MCF 10A (cell line): ENCODE measurements at regions not wholly inside any gene's neighbourhood (a gene's known extent, or its start where the extent isn't known, plus 50 kb on each side); places are given as distances from the start of the nearest gene placed in this dataset.

Source experiments
- BruUV-seq: library from RNA; stranded (reverse); fragments of 400-500 nt; replicated peaks from 2 replicates; lab custom pipeline; 2021; lab: Mats Ljungman, UMichigan
- CTCF ChIA-PET: fragments of 300-600 bp; sonication (Branson Sonifier 250); formaldehyde crosslinking; extraction: SDS; loops from one replicate; lab custom pipeline; 2021; ENCODE audit warnings: antibody characterized with exemption, inconsistent platforms; lab: Yijun Ruan, JAX
- POLR2A ChIA-PET: fragments of 300-600, 350-650 bp; sonication (Branson Sonifier 250); formaldehyde crosslinking; extraction: SDS; loops from one replicate; lab custom pipeline; 2020; ENCODE audit warnings: antibody characterized with exemption, inconsistent platforms; lab: Yijun Ruan, JAX
- DNase-seq: peaks from one replicate; pipeline ENCODE4 v3.0.0-alpha.2; 2018; ENCODE audit not compliant: unreplicated experiment
- H3K27ac Mint-ChIP-seq: one replicate; pipeline ENCODE4 v1.8.0; 2022; ENCODE audit warnings: mild to moderate bottlenecking, low read depth, mixed read lengths; ENCODE audit not compliant: unreplicated experiment
- H3K27me3 Mint-ChIP-seq: one replicate; pipeline ENCODE4 v1.8.0; 2022; ENCODE audit warnings: mixed read lengths; ENCODE audit not compliant: insufficient read depth, unreplicated experiment
- H3K36me3 Mint-ChIP-seq: one replicate; pipeline ENCODE4 v1.8.0; 2022; ENCODE audit warnings: mild to moderate bottlenecking, moderate library complexity, mixed read lengths; ENCODE audit not compliant: insufficient read depth, unreplicated experiment
- H3K4me1 Mint-ChIP-seq: one replicate; pipeline ENCODE4 v1.8.0; 2022; ENCODE audit warnings: mixed read lengths; ENCODE audit not compliant: insufficient read depth, unreplicated experiment
- H3K4me3 Mint-ChIP-seq: one replicate; pipeline ENCODE4 v1.8.0; 2022; ENCODE audit warnings: mild to moderate bottlenecking, moderate library complexity, mixed read lengths; ENCODE audit not compliant: unreplicated experiment
- H3K9me3 Mint-ChIP-seq: one replicate; pipeline ENCODE4 v1.8.0; 2022; ENCODE audit warnings: mixed read lengths; ENCODE audit not compliant: unreplicated experiment
- CTCF ChIP-seq: fragments of 200-600 bp; IDR thresholded peaks from one replicate; pipeline ENCODE4 v1.8.0; 2022; ENCODE audit warnings: antibody characterized with exemption, mild to moderate bottlenecking; ENCODE audit not compliant: unreplicated experiment
- intact Hi-C: fragments of 100-400 bp; cut with micrococcal nuclease; formaldehyde crosslinking; loops from 2 replicates; pipeline ENCODE4 v1.14.1; 2022

- H3K4me1 Mint-ChIP-seq, result no peaks in the 10 kb centered on the region
- no peaks in the 10 kb centered on the region for H3K36me3 Mint-ChIP-seq
- intact Hi-C loops, result no loop called here
- ChIA-PET CTCF (interaction anchor here (0.5 to 1.2 kb wide), 6 partner anchors 277 to 1474 kb away, joined by 3 to 6 read pairs (median 3); no protein-coding TSS in a partner anchor), POLR2A (interaction anchor here (0.6 kb wide), 1 partner anchor 351 kb away, joined by 4 read pairs; no protein-coding TSS in a partner anchor)
- BruUV-seq, result no TSS peak
- H3K9me3 Mint-ChIP-seq, result no peaks in the 10 kb centered on the region
- H3K27ac Mint-ChIP-seq, result no peak overlapping the region
- H3K27me3 Mint-ChIP-seq, result no peaks in the 10 kb centered on the region
- H3K4me3 Mint-ChIP-seq, result no peak overlapping the region
- no peak for TF ChIP-seq CTCF
- no peak for DNase-seq
Observed at GRCh38 chr15:47188758-47189507, 528.4 kb upstream of the SEMA6D start.

GRCh38 chr15:47194718-47195117, 522.6 kb upstream of the SEMA6D start:
- no peaks in the 10 kb centered on the region for H3K27me3 Mint-ChIP-seq
- H3K9me3 Mint-ChIP-seq, result no peaks in the 10 kb centered on the region
- H3K4me3 Mint-ChIP-seq, result no peak overlapping the region
- POLR2A ChIA-PET, result no interaction called here
- TF ChIP-seq CTCF, result peak; percentile 34
- peak; percentile 32 for DNase-seq
- H3K27ac Mint-ChIP-seq, result no peak overlapping the region
- H3K36me3 Mint-ChIP-seq, result peaks cover 6% of the 10 kb centered on the region
- CTCF ChIA-PET, result interaction anchor here (0.5 to 4.9 kb wide), 16 partner anchors 9 to 1489 kb away, joined by 3 to 81 read pairs (median 5); no protein-coding TSS in a partner anchor
- no TSS peak for BruUV-seq
- H3K4me1 Mint-ChIP-seq, result no peaks in the 10 kb centered on the region
- intact Hi-C loops, result loop anchor here (5.0 to 10.0 kb wide), 2 partner anchors 882 to 1100 kb away; no protein-coding TSS in a partner anchor

GRCh38 chr15:47196048-47196447, 521.3 kb upstream of the SEMA6D start:
- intact Hi-C loops, result loop anchor here (1.0 to 10.0 kb wide), 10 partner anchors 275 to 1156 kb away; partner anchors contain the start of gene SEMA6D
- Mint-ChIP-seq H3K27ac (no peak overlapping the region), H3K4me3 (no peak overlapping the region), H3K9me3 (no peaks in the 10 kb centered on the region), H3K27me3 (no peaks in the 10 kb centered on the region), H3K4me1 (no peaks in the 10 kb centered on the region), H3K36me3 (peaks cover 6% of the 10 kb centered on the region)
- ChIA-PET CTCF (interaction anchor here (0.5 to 4.9 kb wide), 46 partner anchors 9 to 1554 kb away, joined by 3 to 81 read pairs (median 4); partner anchors contain the start of gene SEMA6D), POLR2A (interaction anchor here (0.6 to 1.5 kb wide), 5 partner anchors 509 to 1089 kb away, joined by 3 to 11 read pairs (median 4); no protein-coding TSS in a partner anchor)
- peak; percentile 76 for DNase-seq
- peak; percentile 82 for TF ChIP-seq CTCF
- BruUV-seq, result no TSS peak

- CTCF ChIA-PET, result interaction anchor here (0.6 to 1.6 kb wide), 5 partner anchors 9 to 1084 kb away, joined by 3 to 6 read pairs (median 3); no protein-coding TSS in a partner anchor
- Mint-ChIP-seq H3K9me3 (no peaks in the 10 kb centered on the region), H3K27me3 (no peaks in the 10 kb centered on the region), H3K4me1 (no peaks in the 10 kb centered on the region), H3K27ac (no peak overlapping the region), H3K4me3 (no peak overlapping the region), H3K36me3 (no peaks in the 10 kb centered on the region)
- POLR2A ChIA-PET, result no interaction called here
- BruUV-seq, result no TSS peak
- no peak for DNase-seq
- intact Hi-C loops, result no loop called here
- no peak for TF ChIP-seq CTCF
Observed at GRCh38 chr15:47203993-47204392, 513.3 kb upstream of the SEMA6D start.
